Effector CD8-positive, alpha-beta T cell (primary cell): ENCODE measurements at regions not wholly inside any gene's neighbourhood (a gene's known extent, or its start where the extent isn't known, plus 50 kb on each side); places are given as distances from the start of the nearest gene placed in this dataset.

Experiments used
- DNase-seq: peaks from one replicate; lab custom pipeline; 2025; lab: John Stamatoyannopoulos, UW

GRCh38 chr7:21142081-21142480 lies 285.8 kb upstream of the SP4 start:
- DNase-seq, result no peak

DNA sequence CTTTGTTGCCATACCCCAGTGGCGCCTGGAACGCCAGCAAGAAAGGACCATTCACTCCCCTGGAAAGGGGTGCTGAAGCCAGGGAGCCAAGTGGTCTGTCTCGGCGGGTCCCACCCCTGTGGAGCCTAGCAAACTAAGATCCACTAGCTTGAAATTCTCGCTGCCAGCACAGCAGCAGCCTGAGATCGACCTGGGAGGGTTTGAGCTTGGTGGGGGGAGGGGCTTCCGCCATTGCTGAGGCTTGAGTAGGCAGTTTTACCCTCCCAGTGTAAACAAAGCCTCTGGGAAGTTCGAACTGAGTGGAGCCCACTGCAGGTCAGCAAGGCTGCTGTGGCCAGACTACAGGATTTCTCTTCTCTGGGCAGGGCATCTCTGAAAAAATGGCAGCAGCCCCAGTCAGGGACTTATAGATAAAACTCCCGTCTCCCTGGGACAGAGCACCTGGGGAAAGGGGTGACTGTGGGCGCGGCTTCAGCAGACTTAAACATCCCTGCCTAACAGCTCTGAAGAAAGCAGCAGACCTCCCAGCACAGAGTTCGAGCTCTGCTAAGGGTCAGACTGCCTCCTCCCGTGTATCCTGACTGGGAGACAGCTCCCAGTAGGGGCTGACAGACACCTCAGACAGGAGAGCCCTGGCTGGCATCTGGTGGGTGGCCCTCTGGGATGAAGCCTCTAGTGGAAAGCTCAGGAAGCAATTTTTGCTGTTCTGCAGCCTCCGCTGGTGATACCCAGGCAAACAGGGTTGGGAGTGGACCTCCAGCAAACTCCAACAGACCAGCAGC lies 281.1 kb upstream of the SP4 start:
- DNase-seq, result no peak

GRCh38 chr7:21149809-21150208 lies 278.1 kb upstream of the SP4 start:
- no peak for DNase-seq

DNA sequence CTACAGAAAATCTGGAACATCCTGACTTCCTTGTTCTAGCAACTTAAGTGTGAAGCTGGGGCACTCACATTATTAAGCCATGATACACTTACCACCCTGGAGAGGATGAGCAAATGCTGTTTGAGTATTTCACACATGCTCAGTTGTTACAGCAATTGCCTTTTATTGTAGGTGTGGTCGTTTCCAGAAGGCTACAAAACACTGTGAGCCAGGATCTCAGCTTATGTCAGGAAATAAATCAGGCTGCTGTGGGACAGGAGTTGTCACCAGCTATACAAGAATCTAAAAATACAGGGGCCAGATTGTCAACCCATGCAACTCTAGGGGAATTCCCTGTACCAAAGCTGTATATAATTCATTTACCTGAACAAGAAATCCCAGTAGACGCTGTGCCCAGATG lies 273.3 kb upstream of the SP4 start:
- DNase-seq, result no peak

- no peak for DNase-seq
These were observed 268.4 kb upstream of the SP4 start for GRCh38 chr7:21159506-21159905.

GRCh38 chr7:21160401-21160800 lies 267.5 kb upstream of the SP4 start:
- DNase-seq, result no peak

GRCh38 chr7:21167942-21168341 lies 259.9 kb upstream of the SP4 start:
- no peak for DNase-seq

DNA sequence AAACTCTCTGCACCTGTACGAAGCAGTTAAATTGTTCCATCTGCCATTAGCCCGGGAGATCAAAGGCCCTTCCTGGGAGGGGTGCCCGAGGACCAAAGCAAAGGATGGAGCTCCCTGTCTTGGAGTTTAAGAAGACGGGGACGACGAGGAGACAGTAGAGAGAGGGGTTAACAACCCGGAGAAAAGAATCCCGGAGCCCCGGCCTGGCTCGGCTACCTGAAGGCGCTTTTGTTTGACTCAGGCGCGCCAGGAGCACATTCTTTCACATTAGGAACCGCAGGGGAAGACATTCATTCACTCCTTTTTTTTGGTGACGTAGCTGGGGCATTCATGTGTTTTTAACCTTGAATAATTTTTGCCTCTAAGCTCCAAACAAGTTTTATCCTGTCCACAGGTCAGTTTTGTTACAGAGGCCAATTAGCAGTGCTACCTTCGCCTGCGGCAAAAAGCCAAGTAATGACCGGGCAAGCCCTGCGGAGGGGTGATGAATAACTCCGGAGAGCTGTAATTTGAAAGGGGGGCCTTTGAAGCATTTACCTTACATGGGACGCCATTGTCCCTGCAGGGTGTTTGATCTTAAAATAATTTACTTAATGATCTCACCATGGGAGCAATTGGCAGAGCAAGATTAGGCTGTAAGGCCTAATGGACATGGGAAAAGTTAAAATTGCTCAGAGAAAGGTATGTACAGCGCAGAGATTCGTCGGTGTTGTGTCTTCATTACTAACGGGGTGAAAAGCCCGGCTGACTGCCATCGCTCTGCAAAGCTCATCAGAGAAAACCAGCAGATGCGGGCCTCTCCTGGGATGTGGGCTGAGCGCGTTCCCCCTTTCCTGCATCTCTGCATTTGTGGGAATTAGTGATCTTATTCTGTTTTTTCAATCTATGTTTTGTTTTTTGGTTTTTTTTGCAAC lies 258.0 kb upstream of the SP4 start:
- no peak for DNase-seq

DNA sequence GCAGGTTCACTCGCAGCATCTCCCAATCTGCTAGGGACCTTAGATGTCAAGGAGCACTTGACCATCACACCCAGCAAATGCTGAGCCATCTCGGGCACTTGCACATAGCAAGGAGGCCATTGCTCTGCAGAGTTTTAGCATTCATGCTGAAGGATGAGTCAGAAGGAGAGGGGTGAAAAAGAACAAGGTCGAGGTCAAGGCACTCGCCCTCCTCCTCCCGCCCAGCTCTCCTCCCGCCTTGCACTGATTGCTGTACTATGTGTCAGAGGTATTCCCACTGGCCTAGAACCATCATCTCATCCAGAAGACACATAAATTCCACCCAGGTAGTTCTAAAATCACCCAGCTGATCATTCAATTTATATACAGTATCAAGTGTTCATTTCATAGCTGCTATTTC lies 255.1 kb upstream of the SP4 start:
- no peak for DNase-seq

- no peak for DNase-seq
These were observed 254.4 kb upstream of the SP4 start for GRCh38 chr7:21173436-21173835.

DNA sequence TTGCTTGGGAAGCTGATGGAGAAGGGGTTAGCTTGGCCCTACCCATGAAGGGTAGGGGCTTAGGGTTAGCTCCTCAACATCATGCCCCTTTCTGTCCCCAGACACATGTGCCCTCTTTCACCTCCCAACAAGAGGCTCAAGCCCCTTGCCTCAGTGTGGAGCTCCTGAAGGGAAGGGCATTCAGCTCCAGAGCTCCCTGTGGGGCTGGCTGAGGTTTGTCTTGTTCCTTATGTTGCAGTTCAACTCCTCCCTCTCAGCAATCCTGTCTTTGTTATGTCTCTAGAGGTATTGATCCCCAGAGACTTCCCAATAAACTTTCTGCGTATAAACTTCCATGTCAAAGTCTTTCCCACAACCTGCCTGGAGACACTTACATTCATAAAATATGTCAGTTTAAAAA lies 252.2 kb upstream of the SP4 start:
- DNase-seq, result no peak

DNA sequence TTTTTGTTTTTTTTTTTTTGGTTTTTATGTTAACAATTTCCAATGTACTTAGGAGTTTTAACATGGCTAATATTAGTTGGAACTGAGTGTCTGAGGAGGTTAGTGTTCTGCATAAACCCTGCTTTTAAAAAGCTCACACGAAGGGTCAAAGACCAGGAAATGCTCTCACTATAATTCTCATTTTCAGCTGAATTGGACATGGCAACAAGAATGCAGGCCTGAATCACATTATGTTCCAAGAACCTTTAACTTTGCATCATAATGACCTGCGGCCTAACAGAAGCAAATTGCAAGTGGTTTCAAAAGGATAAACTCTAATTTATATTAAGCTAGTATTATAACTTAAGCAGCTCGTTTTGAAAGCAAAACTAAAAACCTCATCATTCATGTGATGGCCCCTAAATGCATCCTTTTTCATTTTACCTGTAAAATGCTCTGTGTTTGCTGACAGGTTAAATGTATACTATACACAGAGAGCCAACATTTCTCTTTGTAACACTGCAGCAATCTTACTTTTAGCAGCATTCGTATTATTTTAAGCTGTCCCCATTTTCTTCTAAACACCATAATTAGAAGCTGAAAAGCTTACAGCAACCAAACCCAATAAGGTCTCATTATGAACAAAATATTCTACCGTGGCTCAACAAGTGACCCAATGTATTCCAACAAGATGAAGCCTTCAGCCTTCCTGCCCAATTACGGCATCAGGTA lies 242.8 kb upstream of the SP4 start:
- no peak for DNase-seq

DNA sequence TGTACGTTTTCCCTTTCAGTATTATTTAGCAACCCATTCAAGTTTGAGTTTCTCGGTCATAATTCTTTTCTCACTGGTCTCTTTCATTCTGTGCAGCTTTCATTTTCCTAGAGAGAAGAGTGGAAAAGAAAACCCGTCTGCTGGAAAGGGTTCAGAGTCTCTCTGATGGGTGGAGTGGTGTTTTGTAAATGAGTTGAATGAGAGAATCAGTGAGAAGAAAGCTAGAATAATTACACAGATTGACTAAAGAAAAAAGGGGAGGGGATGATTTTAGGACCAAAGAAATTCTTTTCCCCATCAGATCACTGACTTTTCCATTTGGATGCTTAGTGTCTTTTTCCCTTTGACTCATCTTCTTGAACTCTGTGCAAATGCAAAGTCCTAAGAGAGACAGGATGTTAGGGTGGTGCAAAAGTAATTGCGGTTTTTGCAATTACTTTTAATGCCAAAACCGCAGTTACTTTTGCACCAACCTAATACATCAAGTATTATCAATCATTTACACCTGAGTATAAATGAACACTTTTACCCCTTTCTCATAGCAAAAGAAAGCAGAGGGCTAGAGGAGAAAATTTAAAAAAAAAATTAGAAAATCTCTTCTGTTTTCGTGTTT lies 242.1 kb upstream of the SP4 start:
- no peak for DNase-seq

- DNase-seq, result no peak
These were observed 236.4 kb upstream of the SP4 start for GRCh38 chr7:21191321-21192073.

GRCh38 chr7:21192657-21193056 lies 235.2 kb upstream of the SP4 start:
- DNase-seq, result no peak

GRCh38 chr7:21193895-21194294 lies 234.0 kb upstream of the SP4 start:
- DNase-seq, result no peak

DNA sequence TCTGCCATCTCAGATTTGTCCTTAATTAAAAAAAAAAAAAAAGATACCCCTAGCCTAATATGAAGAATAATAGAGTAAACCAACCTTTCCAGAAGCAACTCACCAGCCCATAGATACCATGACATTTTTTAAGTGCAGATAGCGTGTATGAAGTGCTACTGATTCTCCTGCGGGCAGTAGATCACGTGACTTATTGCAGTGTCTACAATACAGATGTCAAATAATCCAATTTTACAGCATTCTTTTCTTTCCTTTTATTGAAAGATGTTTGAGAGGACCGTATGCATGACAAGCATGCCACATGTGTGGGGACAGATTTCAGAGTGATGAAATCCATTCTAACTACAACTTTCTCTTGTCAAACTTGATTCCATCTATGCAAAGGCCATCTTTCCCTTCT lies 232.9 kb upstream of the SP4 start:
- DNase-seq, result no peak

GRCh38 chr7:21198921-21199320 lies 229.0 kb upstream of the SP4 start:
- no peak for DNase-seq

DNA sequence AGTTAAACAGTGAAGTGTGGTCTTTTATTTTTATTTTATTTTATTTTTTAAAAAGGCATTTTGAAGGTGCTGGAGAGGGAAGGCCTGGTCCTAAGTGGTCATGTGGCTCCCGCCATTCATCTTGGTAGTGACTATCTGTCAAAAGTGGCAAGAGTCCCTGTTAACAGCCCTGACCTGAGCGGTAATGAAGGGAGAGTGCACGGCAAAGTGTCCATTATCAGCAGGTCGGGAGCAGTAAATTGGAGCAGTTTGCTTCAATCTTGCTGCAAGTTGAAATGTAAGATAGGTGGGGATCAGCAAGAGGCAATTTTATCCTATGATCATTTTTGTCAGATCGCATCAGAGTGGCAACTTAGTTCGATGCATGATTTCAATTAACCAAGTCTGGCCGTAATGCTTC lies 227.4 kb upstream of the SP4 start:
- DNase-seq, result no peak

GRCh38 chr7:21214657-21215056 lies 213.2 kb upstream of the SP4 start:
- DNase-seq, result no peak

- DNase-seq, result no peak
These were observed 212.6 kb upstream of the SP4 start for GRCh38 chr7:21215307-21215706.
